ENCODE measurements at regions not wholly inside any gene's neighbourhood (a gene's known extent, or its start where the extent isn't known, plus 50 kb on each side); places are given as distances from the start of the nearest gene placed in this dataset.
A peak's percentile ranks its signal among the peaks of the same experiment; 100 is the strongest.
"Not testable (repeated sequence)": the region's sequence is repeated elsewhere in the genome, so short reads cannot be mapped to it uniquely, and the experiment has no call there.

DNA sequence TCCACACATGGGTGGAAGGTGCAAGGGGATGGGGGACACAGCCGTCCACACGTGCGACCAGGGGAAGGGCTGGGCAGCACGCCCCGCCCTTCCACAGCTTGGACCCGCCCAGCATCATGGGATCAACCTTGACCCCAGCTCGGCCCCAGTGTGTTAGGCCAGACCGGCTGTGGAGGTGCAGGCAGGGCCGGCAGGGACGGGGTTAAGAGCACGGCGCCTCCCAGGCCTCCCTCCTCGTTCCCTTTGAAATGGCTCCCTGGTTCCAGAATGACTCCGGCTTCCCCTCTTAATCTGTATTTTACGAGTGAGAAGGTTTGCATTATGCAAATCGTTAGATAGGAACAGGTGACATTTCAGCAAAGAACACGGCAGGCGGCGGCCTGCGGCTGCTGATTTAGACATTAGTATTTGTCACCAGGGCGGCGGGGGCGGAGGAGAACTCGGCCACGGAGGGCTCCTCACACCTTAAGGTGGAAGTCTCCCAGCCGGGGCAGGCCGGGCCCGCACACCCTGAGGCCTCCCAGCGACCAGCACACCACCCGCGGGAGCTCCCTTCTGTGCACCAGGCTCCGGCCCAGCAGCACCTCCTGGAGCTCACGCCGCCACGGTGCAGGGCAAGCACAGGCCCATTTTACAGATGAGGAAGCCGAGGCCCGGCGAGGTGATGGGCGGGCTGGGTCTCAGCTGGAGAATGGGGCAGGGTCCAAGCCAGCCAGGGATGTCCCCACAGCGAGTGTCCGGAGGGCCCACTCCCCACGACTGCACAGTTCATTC lies 116.1 kb downstream of the FAM53A start:
- H3K27ac ChIP-seq, result no peak overlapping the region
- WGBS, 2 donors (ENCODE audit: low coverage in 1 of 2), result 31% methylated on average over 36 of the region's 42 CpGs; no CpG with 5 or more reads in 1 of the 2 donors
- H3K9me3 ChIP-seq, result no peaks in the 10 kb centered on the region
- peaks cover 0 to 5% (median 2%) of the 10 kb centered on the region in 4 donors for H3K4me1 ChIP-seq
- no peak overlapping the region for H3K4me3 ChIP-seq
- DNase-seq, result no peak
- in situ Hi-C loops (cut with MboI; ENCODE audit: low pct_ligation_motif_present in 1 of 4, low pct_unique_long_range_greater_than_20kb in 1 of 4, low sequenced_read_pairs in 3 of 4) (no loop called here), intact Hi-C loops (cut with DNase I; ENCODE audit: low total_unique reads) (no loop called here)
- H3K36me3 ChIP-seq, result no peaks in the 10 kb centered on the region
- peaks cover 55% of the 10 kb centered on the region for H3K27me3 ChIP-seq
- TF ChIP-seq, protein P1, sequence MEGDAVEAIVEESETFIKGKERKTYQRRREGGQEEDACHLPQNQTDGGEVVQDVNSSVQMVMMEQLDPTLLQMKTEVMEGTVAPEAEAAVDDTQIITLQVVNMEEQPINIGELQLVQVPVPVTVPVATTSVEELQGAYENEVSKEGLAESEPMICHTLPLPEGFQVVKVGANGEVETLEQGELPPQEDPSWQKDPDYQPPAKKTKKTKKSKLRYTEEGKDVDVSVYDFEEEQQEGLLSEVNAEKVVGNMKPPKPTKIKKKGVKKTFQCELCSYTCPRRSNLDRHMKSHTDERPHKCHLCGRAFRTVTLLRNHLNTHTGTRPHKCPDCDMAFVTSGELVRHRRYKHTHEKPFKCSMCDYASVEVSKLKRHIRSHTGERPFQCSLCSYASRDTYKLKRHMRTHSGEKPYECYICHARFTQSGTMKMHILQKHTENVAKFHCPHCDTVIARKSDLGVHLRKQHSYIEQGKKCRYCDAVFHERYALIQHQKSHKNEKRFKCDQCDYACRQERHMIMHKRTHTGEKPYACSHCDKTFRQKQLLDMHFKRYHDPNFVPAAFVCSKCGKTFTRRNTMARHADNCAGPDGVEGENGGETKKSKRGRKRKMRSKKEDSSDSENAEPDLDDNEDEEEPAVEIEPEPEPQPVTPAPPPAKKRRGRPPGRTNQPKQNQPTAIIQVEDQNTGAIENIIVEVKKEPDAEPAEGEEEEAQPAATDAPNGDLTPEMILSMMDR (IDR thresholded peaks at IDR 0.05), result no peak
- TF ChIP-seq POLR2AphosphoS5 (IDR thresholded peaks at IDR 0.05), result no peak
- no peak for TF ChIP-seq POLR2A (IDR thresholded peaks at IDR 0.05)
- TF ChIP-seq EP300 (IDR thresholded peaks at IDR 0.05; ENCODE audit: low read depth), result no peak

DNA sequence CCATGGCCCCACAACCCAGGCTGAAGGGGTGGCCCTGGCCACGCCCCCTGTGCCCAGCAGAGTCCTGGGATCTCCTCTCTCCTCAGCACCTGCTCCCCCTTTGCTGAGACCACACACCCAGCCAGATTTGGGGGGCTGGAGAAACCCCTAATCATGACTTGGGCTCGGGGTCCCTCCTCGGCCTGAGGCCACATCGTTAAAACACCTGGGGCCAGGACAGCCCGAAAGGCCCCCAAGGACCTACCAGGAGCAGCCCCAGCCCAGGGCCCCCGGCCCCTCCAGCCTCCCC lies 116.7 kb downstream of the FAM53A start:
- no peak overlapping the region for H3K27ac ChIP-seq
- DNase-seq, result no peak
- no peak overlapping the region for H3K4me3 ChIP-seq
- TF ChIP-seq EP300 (IDR thresholded peaks at IDR 0.05; ENCODE audit: low read depth) (no peak), POLR2AphosphoS5 (IDR thresholded peaks at IDR 0.05) (no peak), POLR2A (IDR thresholded peaks at IDR 0.05) (no peak)
- TF ChIP-seq, protein P1 (IDR thresholded peaks at IDR 0.05), result no peak
- peaks cover 0 to 5% (median 2%) of the 10 kb centered on the region in 4 donors for H3K4me1 ChIP-seq
- WGBS, 2 donors (ENCODE audit: low coverage in 1 of 2), result 51% methylated on average over 4 of the region's 6 CpGs; no CpG with 5 or more reads in 1 of the 2 donors
- H3K9me3 ChIP-seq, result no peaks in the 10 kb centered on the region
- H3K36me3 ChIP-seq, result no peaks in the 10 kb centered on the region
- peaks cover 60% of the 10 kb centered on the region for H3K27me3 ChIP-seq
- in situ Hi-C loops (cut with MboI; ENCODE audit: low pct_ligation_motif_present in 1 of 4, low pct_unique_long_range_greater_than_20kb in 1 of 4, low sequenced_read_pairs in 3 of 4) (no loop called here), intact Hi-C loops (cut with DNase I; ENCODE audit: low total_unique reads) (no loop called here)

DNA sequence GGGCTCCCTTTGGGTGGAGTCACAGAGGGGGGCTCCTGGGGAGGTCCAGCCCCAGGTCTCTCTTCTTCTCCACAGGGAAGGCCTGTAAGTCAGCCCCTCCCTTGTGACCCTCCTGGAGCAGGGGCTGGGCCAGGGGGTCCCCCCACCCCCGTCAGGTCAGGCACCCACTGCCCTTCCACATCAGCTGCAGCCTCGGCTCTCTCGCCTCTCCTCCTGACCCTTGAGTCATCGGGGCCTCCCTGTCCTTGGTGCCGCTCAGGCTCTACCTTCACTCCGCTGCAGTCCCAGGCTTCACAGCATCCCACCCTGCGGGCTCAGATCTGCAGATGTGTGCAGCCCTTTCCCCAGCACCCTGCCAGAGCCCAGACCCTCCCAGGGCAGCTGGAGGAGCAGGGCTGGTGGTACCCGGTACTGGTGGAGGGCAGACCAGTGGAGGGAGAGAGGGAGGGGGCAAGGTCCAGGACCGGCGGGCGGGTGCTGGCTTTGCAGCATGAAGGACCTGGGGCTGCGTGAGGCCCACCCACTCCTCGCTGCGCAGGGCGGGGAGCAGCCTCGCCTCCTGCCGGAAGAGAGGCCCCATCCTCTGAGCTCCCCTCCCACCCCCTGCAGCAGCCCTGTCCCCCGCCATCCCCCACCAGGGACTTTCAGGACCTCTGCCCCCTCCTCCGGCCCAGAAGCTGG lies 117.1 kb downstream of the FAM53A start:
- H3K4me1 ChIP-seq, result peaks cover 0 to 5% (median 2%) of the 10 kb centered on the region in 4 donors
- DNase-seq, result no peak
- H3K9me3 ChIP-seq, result no peaks in the 10 kb centered on the region
- no peak for TF ChIP-seq POLR2AphosphoS5 (IDR thresholded peaks at IDR 0.05)
- TF ChIP-seq, protein P1 (IDR thresholded peaks at IDR 0.05), result no peak
- TF ChIP-seq EP300 (IDR thresholded peaks at IDR 0.05; ENCODE audit: low read depth), result no peak
- no peak for TF ChIP-seq POLR2A (IDR thresholded peaks at IDR 0.05)
- H3K27ac ChIP-seq, result no peak overlapping the region
- in situ Hi-C loops (cut with MboI; ENCODE audit: low pct_ligation_motif_present in 1 of 4, low pct_unique_long_range_greater_than_20kb in 1 of 4, low sequenced_read_pairs in 3 of 4) (no loop called here), intact Hi-C loops (cut with DNase I; ENCODE audit: low total_unique reads) (no loop called here)
- H3K36me3 ChIP-seq, result no peaks in the 10 kb centered on the region
- H3K4me3 ChIP-seq, result no peak overlapping the region
- WGBS, 2 donors (ENCODE audit: low coverage in 1 of 2), result 19% methylated on average over 16 of the region's 19 CpGs; no CpG with 5 or more reads in 1 of the 2 donors
- H3K27me3 ChIP-seq, result peaks cover 65% of the 10 kb centered on the region

DNA sequence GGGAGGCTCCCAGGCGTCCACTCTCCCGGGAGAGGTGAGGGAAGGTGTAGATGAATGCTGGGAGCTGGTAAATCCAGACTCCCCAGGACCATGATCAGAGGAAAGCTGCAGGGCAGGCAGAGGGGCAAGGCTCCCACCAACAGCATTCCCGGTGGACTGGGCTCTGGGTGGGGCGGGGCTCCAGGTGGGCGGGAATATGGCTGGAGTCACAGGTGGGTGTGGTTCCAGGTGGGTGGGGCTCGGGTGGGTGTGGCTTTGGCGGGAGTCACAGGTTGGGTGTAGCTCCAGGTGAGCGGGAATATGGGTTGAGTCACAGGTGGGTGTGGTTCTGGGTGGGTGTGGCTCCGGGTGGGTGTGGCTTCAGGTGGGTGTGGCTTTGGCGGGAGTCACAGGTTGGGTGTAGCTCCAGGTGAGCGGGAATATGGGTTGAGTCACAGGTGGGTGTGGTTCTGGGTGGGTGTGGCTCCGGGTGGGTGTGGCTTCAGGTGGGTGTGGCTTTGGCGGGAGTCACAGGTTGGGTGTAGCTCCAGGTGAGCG lies 117.7 kb downstream of the FAM53A start:
- H3K4me1 ChIP-seq; intact Hi-C loops (cut with DNase I; ENCODE audit: low total_unique reads); H3K27ac ChIP-seq; in situ Hi-C loops (cut with MboI; ENCODE audit: low pct_ligation_motif_present in 1 of 4, low pct_unique_long_range_greater_than_20kb in 1 of 4, low sequenced_read_pairs in 3 of 4); H3K4me3 ChIP-seq; H3K36me3 ChIP-seq; H3K9me3 ChIP-seq: not testable (repeated sequence)
- peak; percentile 49 for DNase-seq
- 34% methylated on average over 7 of the region's 14 CpGs; no CpG with 5 or more reads in 1 of the 2 donors for WGBS, 2 donors (ENCODE audit: low coverage in 1 of 2)
- H3K27me3 ChIP-seq, result peaks cover 66% of the 10 kb centered on the region

All from transverse colon (tissue), 4 donors.